OCI-LY1 (cell line): ENCODE measurements at regions not wholly inside any gene's neighbourhood (a gene's known extent, or its start where the extent isn't known, plus 50 kb on each side); places are given as distances from the start of the nearest gene placed in this dataset.

Experiments
- H2AFZ ChIP-seq: fragments of 200-600 bp; sonication (generic), shearing (Covaris generic); 2 replicates; pipeline ENCODE4 v1.6.0; 2014; ENCODE audit warnings: antibody characterized with exemption, mild to moderate bottlenecking, low read length
- H3F3A ChIP-seq: fragments of 200-600 bp; sonication (generic), shearing (Covaris generic); 2 replicates; pipeline ENCODE4 v1.6.0; 2014; ENCODE audit warnings: mild to moderate bottlenecking, antibody characterized with exemption, low read length, moderate library complexity; ENCODE audit not compliant: insufficient read depth
- H3K27ac ChIP-seq: fragments of 200-600 bp; sonication (generic); 2 replicates; pipeline ENCODE4 v1.5.1; 2014; ENCODE audit warnings: low read length, mixed run types, mild to moderate bottlenecking, low read depth; ENCODE audit not compliant: poor library complexity, severe bottlenecking
- H3K27me3 ChIP-seq: fragments of 200-600 bp; sonication (generic); 2 replicates; pipeline ENCODE4 v1.6.0; 2014; ENCODE audit warnings: antibody characterized with exemption, mild to moderate bottlenecking, low read length, moderate library complexity; ENCODE audit not compliant: insufficient read depth
- H3K36me3 ChIP-seq: fragments of 200-600 bp; sonication (generic); 2 replicates; pipeline ENCODE4 v1.6.1; 2014; ENCODE audit warnings: mild to moderate bottlenecking, antibody characterized with exemption, low read length, moderate library complexity, mixed read lengths; ENCODE audit not compliant: insufficient read depth
- H3K4me1 ChIP-seq: fragments of 200-600 bp; sonication (generic); 2 replicates; pipeline ENCODE4 v1.5.1; 2014; ENCODE audit warnings: mild to moderate bottlenecking, low read length, moderate library complexity; ENCODE audit not compliant: insufficient read depth, severe bottlenecking
- H3K4me2 ChIP-seq: fragments of 200-600 bp; sonication (generic), shearing (Covaris generic); 2 replicates; pipeline ENCODE4 v1.6.1; 2014; ENCODE audit warnings: low read length
- H3K4me3 ChIP-seq: fragments of 200-600 bp; sonication (generic); 2 replicates; pipeline ENCODE4 v1.5.1; 2014; ENCODE audit warnings: low read length, low read depth, mild to moderate bottlenecking, mixed read lengths; ENCODE audit not compliant: poor library complexity, severe bottlenecking
- H3K79me2 ChIP-seq: fragments of 200-600 bp; shearing (Covaris generic); 2 replicates; pipeline ENCODE4 v1.6.1; 2016; ENCODE audit warnings: mixed run types, low read length, mixed read lengths; ENCODE audit not compliant: insufficient read depth
- H3K9ac ChIP-seq: fragments of 200-600 bp; sonication (generic), shearing (Covaris generic); 2 replicates; pipeline ENCODE4 v1.6.1; 2014; ENCODE audit warnings: mild to moderate bottlenecking, low read length, mixed read lengths
- H3K9me2 ChIP-seq: fragments of 200-600 bp; sonication (generic), shearing (Covaris generic); 2 replicates; pipeline ENCODE4 v1.6.1; 2014; ENCODE audit warnings: low read depth, mild to moderate bottlenecking, low read length, mixed read lengths
- H3K9me3 ChIP-seq: fragments of 200-600 bp; shearing (Covaris generic); 2 replicates; pipeline ENCODE4 v1.6.1; 2014; ENCODE audit warnings: low read length, mixed read lengths
- H4K20me1 ChIP-seq: fragments of 200-600 bp; sonication (generic), shearing (Covaris generic); 2 replicates; pipeline ENCODE4 v1.6.0; 2016; ENCODE audit warnings: mild to moderate bottlenecking, low read length; ENCODE audit not compliant: insufficient read depth
- EZH2 ChIP-seq: fragments of 200-600 bp; sonication (generic), shearing (Covaris generic); IDR thresholded peaks from 2 replicates; pipeline ENCODE4 v1.8.0; 2017; ENCODE audit warnings: borderline replicate concordance, mixed run types, mild to moderate bottlenecking, antibody characterized with exemption, low read length, moderate library complexity, mixed read lengths
- TF ChIP-seq, protein P1 (sequence below): fragments of 200-600 bp; sonication (generic), shearing (Covaris generic); IDR thresholded peaks from 2 replicates; pipeline ENCODE4 v1.5.1; 2017; ENCODE audit warnings: mild to moderate bottlenecking, antibody characterized with exemption, low read length, moderate library complexity, mixed read lengths

DNA sequence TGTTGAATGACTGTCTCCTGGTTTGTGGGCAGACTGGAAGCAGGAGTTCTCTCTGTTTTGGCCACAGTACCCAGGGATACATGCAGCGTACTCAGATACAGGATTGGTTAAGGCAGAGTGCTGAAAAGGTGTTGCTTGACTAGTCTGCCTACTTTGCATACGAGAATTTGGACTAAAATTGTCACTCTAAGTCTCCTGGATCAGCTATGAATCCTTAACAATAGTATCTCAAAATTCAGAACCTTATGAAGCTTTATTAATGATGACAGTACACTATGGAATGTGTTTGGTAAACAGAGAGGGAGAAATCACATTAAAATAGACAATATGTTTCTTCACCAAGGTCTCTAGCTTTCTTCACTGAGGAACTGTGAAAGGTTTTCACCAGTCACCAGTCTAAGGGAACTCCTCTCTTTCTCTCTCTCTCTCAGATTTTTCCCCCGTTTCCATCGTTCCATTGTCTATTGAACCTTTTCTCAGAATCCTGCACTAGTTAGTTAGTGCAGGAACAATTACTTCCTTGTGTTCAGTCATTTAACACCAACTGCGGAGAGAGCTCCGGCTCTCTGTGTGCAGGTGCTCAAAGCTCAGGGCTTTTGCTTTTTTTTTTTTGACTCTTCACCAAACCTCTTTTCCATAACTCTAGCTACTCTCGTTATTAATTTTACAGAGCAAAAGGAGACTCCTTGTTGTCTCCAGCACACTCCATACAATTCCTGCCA lies 85.9 kb upstream of the FNDC3B start:
- H3K79me2 ChIP-seq, result no peaks in the 10 kb centered on the region
- H3K27me3 ChIP-seq, result no peaks in the 10 kb centered on the region
- no peaks in the 10 kb centered on the region for H3K4me1 ChIP-seq
- TF ChIP-seq, protein P1, sequence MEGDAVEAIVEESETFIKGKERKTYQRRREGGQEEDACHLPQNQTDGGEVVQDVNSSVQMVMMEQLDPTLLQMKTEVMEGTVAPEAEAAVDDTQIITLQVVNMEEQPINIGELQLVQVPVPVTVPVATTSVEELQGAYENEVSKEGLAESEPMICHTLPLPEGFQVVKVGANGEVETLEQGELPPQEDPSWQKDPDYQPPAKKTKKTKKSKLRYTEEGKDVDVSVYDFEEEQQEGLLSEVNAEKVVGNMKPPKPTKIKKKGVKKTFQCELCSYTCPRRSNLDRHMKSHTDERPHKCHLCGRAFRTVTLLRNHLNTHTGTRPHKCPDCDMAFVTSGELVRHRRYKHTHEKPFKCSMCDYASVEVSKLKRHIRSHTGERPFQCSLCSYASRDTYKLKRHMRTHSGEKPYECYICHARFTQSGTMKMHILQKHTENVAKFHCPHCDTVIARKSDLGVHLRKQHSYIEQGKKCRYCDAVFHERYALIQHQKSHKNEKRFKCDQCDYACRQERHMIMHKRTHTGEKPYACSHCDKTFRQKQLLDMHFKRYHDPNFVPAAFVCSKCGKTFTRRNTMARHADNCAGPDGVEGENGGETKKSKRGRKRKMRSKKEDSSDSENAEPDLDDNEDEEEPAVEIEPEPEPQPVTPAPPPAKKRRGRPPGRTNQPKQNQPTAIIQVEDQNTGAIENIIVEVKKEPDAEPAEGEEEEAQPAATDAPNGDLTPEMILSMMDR, result no peak
- no peak for TF ChIP-seq EZH2
- H3K27ac ChIP-seq, result no peak overlapping the region
- no peak overlapping the region for H3K9ac ChIP-seq
- H3K9me2 ChIP-seq, result no peaks in the 10 kb centered on the region
- H3F3A ChIP-seq, result no peaks in the 10 kb centered on the region
- no peak overlapping the region for H2AFZ ChIP-seq
- no peak overlapping the region for H3K4me2 ChIP-seq
- H3K4me3 ChIP-seq, result no peak overlapping the region
- no peaks in the 10 kb centered on the region for H4K20me1 ChIP-seq
- H3K9me3 ChIP-seq, result no peaks in the 10 kb centered on the region
- H3K36me3 ChIP-seq, result no peaks in the 10 kb centered on the region

DNA sequence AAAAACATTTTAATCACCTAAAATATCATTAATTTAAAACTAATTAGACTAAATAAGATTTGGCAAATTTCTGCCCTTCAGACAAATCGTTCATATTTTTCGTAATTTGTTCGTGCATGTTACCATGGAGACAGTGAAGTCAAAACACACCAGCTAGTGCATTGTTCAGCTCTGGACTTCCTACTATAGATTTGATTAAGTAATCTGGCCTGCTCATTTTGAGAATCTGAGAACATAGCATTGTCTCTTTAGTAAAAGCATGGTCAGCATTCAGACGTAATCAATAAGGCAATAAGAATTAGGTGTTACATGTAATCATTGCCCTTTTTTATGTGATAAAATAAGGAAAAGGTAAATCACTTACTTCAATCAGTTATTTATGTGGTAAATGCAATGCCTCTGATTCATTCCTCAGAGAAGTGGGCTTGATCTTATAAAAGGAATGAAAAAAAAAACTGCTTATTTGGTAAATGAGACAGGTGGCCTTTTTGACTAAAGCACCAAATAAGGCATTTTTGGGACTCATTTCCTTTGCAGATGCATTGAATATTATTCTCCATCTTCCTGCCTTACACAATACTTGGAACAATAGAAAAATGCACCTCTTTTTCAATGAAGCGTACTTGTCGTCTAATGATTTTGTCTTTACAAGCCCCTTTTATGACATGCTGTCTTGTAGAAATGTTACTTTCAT lies 84.5 kb upstream of the FNDC3B start:
- Histone ChIP-seq H3K27me3 (no peaks in the 10 kb centered on the region), H3K4me3 (no peak overlapping the region), H3K36me3 (no peaks in the 10 kb centered on the region), H3K79me2 (no peaks in the 10 kb centered on the region), H2AFZ (no peak overlapping the region), H4K20me1 (no peaks in the 10 kb centered on the region), H3K9ac (no peak overlapping the region), H3K27ac (no peak overlapping the region), H3K4me2 (no peak overlapping the region), H3K9me2 (no peaks in the 10 kb centered on the region), H3K4me1 (no peaks in the 10 kb centered on the region), H3F3A (no peaks in the 10 kb centered on the region), H3K9me3 (no peaks in the 10 kb centered on the region)
- TF ChIP-seq EZH2, result no peak
- TF ChIP-seq, protein P1, result no peak

DNA sequence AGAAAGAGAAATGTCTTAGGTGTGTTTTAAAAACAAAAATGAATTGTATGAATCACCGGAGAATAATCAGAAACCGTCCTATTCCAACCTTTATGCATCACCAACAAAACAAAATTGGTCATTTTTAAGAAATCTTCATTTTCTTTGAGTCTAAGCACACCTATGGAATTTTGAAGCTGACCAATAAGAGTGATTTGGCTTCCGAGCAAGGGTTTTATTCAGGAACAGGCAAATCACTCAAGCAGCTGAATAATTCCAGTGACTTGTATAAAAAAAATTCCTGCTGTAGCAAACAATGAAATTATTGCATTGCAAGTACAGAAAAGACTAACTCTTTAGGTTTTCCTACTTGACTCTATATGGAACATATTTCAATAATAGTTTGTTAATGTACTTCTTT lies 83.8 kb upstream of the FNDC3B start:
- no peaks in the 10 kb centered on the region for H3K9me3 ChIP-seq
- H3K4me2 ChIP-seq, result no peak overlapping the region
- H3K79me2 ChIP-seq, result no peaks in the 10 kb centered on the region
- H3K9me2 ChIP-seq, result no peaks in the 10 kb centered on the region
- no peaks in the 10 kb centered on the region for H4K20me1 ChIP-seq
- no peak overlapping the region for H3K4me3 ChIP-seq
- H3K4me1 ChIP-seq, result no peaks in the 10 kb centered on the region
- H2AFZ ChIP-seq, result no peak overlapping the region
- H3F3A ChIP-seq, result no peaks in the 10 kb centered on the region
- TF ChIP-seq, protein P1, result no peak
- TF ChIP-seq EZH2, result no peak
- H3K27me3 ChIP-seq, result no peaks in the 10 kb centered on the region
- H3K36me3 ChIP-seq, result no peaks in the 10 kb centered on the region
- no peak overlapping the region for H3K27ac ChIP-seq
- no peak overlapping the region for H3K9ac ChIP-seq
